ENCODE measurements at regions not wholly inside any gene's neighbourhood (a gene's known extent, or its start where the extent isn't known, plus 50 kb on each side); places are given as distances from the start of the nearest gene placed in this dataset.

- no peak for TF ChIP-seq CTCF (IDR thresholded peaks at IDR 0.05)
- TF ChIP-seq POLR2A (IDR thresholded peaks at IDR 0.05), result no peak
These were observed 52.0 kb upstream of the NPAS1 start for GRCh38 chr19:46967578-46968032.

All from lower leg skin (tissue), 3 donors.